Right atrium auricular region (tissue), 2 donors: ENCODE measurements at regions not wholly inside any gene's neighbourhood (a gene's known extent, or its start where the extent isn't known, plus 50 kb on each side); places are given as distances from the start of the nearest gene placed in this dataset.

Experiments used
- DNase-seq: peaks from one replicate; pipeline ENCODE4 v3.0.0-alpha.2; 2019; ENCODE audit warnings: low spot score
- H3K27ac ChIP-seq, 2 donors: fragments of 200-600 bp; sonication (generic); 1 replicate in 1 of 2; 2 replicates in 1 of 2; pipeline ENCODE4 v1.5.1; 2016 to 2019
- H3K27me3 ChIP-seq, 2 donors: fragments of 200-600 bp; sonication (generic); one replicate each; pipeline versions ENCODE4 v1.5.1 to v1.6.0; 2017 to 2019
- H3K36me3 ChIP-seq: fragments of 200-600 bp; sonication (generic); one replicate; pipeline ENCODE4 v1.5.1; 2016
- H3K4me1 ChIP-seq, 2 donors: fragments of 200-600 bp; sonication (generic); one replicate each; pipeline versions ENCODE4 v1.5.1 to v1.6.0; 2017 to 2019
- H3K4me3 ChIP-seq, 2 donors: fragments of 200-600 bp; sonication (generic); 1 replicate in 1 of 2; 2 replicates in 1 of 2; pipeline ENCODE4 v1.5.1; 2017 to 2019; ENCODE audit warnings: mild to moderate bottlenecking in 1 of 2, moderate library complexity in 1 of 2
- H3K9me3 ChIP-seq, 2 donors: fragments of 200-600 bp; sonication (generic); one replicate each; pipeline ENCODE4 v1.5.1; 2019
- CTCF ChIP-seq, 2 donors: fragments of 200-600 bp; sonication (generic); IDR thresholded peaks; one replicate each; pipeline ENCODE4 v1.5.1; 2019; ENCODE audit warnings: antibody characterized with exemption in 2 of 2

DNA sequence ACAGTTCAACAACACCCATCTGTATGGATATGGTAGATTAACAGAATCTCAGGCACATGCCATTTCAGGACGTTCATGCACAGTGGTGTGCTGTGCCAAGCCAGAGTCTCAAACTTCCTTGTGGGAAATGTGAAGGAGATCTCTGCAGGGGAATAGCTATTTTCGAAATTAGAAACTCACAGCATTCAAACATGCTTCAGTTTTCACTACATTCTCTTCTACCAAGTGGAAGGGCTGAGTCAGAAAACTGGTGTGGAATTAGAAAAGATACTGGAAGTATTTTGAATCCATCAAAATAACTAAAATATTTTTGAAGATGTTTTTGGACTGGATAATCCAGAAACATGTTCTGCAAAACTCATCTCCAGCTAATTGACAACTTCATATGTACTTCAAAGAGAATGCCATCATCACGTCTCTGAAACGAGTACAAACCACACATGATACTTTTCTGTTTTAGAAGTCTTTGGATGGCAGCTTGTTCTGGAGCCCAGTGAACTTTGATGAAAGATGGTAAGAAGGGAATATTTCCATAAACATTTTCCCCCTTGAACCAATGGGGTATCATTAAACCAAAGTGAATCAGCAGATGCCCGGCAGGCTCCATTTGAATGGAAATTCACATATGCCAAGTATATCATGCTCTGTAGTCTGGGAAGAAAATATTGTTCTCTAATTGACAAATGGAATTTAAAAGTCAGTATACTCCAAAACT is 616.3 kb upstream of the IGFBP3 start:
- H3K9me3 ChIP-seq: no peaks in the 10 kb centered on the region
- no peaks in the 10 kb centered on the region for H3K36me3 ChIP-seq
- no peak for TF ChIP-seq CTCF (IDR thresholded peaks at IDR 0.05)
- DNase-seq: no peak
- H3K27me3 ChIP-seq: no peaks in the 10 kb centered on the region
- H3K4me1 ChIP-seq: no peaks in the 10 kb centered on the region
- no peak overlapping the region for H3K27ac ChIP-seq
- no peak overlapping the region for H3K4me3 ChIP-seq

DNA sequence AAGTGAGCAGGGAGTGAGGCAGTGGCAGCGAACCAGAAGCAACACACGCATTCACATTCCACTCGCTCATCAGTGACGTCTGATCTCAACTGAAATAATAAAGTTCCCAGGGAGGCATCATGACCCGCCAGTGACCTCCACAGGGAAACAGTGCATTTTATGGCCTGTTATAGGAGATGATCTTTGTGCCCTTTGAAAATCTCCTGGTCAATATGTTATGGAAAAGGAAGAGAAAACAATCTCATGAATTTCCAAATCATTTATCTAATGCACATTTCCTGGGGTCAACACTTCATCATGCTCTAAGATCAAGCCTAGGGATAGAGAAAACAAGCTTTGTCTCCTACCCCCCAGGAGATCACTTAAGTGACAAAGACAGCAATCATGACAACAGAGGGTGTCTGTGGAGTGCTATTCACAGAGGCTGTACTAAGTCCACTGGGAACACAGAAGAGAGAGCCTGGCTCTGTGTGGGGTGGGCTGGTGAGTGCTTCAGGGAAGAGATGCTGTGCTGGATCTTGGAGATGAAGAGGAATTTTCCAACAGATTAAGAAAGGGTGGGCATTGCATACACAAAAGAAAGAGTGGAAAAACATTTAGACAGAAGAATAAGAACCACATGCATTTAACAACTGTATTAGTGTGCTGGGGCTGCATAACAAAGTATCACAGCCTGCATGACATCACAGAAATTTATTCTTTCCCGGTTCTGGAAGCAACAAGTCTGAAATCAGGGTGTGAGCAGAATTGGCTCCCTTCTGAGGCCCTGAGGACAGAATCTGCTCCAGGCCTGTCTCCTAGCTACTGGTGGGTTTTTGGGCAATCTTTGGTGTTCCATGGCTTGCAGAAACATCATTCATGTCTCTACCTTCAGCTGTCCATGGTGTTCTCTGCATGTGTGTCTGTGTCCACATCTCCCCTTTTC is 613.9 kb upstream of the IGFBP3 start:
- Histone ChIP-seq H3K4me3 (no peak overlapping the region), H3K27me3 (no peaks in the 10 kb centered on the region), H3K27ac (no peak overlapping the region), H3K4me1 (no peaks in the 10 kb centered on the region), H3K9me3 (peaks cover 0 to 12% of the 10 kb centered on the region in 2 donors), H3K36me3 (no peaks in the 10 kb centered on the region)
- DNase-seq: no peak
- no peak for TF ChIP-seq CTCF (IDR thresholded peaks at IDR 0.05)

GRCh38 chr7:46533946-46534345 is 612.9 kb upstream of the IGFBP3 start:
- no peak overlapping the region for H3K4me3 ChIP-seq
- no peak for DNase-seq
- H3K27me3 ChIP-seq: no peaks in the 10 kb centered on the region
- peaks cover 0 to 12% of the 10 kb centered on the region in 2 donors for H3K9me3 ChIP-seq
- H3K4me1 ChIP-seq: no peaks in the 10 kb centered on the region
- TF ChIP-seq CTCF (IDR thresholded peaks at IDR 0.05): no peak
- H3K36me3 ChIP-seq: no peaks in the 10 kb centered on the region
- no peak overlapping the region for H3K27ac ChIP-seq

DNA sequence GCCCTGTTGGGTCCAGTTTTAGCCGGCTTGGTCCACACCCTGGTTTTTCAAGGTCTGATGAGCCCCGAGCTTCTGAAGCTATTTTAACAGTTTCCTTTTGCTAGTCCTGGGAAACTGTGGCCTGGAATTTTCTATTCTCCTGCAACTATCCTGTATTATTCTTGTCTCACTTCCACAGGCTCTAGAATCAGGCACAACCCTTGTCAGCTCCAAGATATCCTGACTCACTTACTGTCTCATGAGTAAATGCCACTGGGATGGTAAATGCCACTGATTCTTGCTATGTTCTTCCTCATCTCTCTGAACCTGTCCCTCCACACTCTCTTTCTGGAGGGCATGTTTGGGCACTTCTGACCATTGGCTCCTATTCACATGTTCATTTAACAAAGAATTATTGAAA is 611.5 kb upstream of the IGFBP3 start:
- DNase-seq: no peak
- peaks cover 0 to 14% of the 10 kb centered on the region in 2 donors for H3K9me3 ChIP-seq
- H3K36me3 ChIP-seq: no peaks in the 10 kb centered on the region
- TF ChIP-seq CTCF (IDR thresholded peaks at IDR 0.05): no peak
- no peaks in the 10 kb centered on the region for H3K27me3 ChIP-seq
- H3K4me1 ChIP-seq: no peaks in the 10 kb centered on the region
- no peak overlapping the region for H3K4me3 ChIP-seq
- no peak overlapping the region for H3K27ac ChIP-seq

DNA sequence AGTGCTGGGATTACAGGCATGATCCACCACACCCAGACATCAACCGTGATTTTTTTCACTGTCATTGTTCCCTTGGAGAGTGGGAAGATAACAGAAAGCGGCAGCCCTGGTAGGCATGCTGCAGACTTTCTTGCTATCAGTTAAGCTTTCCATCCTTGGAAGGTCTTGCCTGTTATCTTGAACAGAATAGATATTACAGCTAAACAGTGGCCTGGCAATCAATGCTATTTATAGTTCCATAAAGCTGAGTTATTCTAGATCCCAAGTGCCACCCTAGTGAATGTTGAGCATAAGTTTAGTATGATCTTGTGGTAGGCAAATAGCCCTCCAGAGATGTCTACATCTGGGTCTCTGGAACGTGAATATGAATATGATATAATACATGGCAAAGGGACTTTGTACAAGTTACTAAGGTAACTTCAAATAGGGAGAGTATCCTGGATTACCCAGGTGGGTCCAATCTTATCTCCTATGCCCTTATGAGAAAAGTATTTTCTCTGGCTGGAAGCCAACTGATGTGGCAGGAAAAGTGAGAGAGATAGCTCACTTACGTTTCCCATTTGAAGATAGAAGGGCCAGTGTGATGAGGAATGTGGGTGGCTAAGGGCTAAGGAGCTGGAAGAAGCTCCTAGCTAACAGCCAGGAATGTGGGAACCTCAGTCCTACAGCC is 609.1 kb upstream of the IGFBP3 start:
- Histone ChIP-seq H3K27ac (no peak overlapping the region), H3K4me1 (no peaks in the 10 kb centered on the region), H3K27me3 (no peaks in the 10 kb centered on the region), H3K9me3 (peaks cover 0 to 22% of the 10 kb centered on the region in 2 donors), H3K36me3 (no peaks in the 10 kb centered on the region), H3K4me3 (no peak overlapping the region)
- no peak for TF ChIP-seq CTCF (IDR thresholded peaks at IDR 0.05)
- DNase-seq: no peak
